Psoas muscle (tissue), 7 donors: ENCODE measurements at regions not wholly inside any gene's neighbourhood (a gene's known extent, or its start where the extent isn't known, plus 50 kb on each side); places are given as distances from the start of the nearest gene placed in this dataset.

ENCODE experiments used
- ATAC-seq, 4 donors: fragments of 200-7000 bp; cut with Tn5 transposase; one replicate each; pipeline ENCODE4 v1.9.1; 2020; ENCODE audit warnings: moderate library complexity in 3 of 4, mild to moderate bottlenecking in 2 of 4
- DNase-seq, 2 donors: peaks; one replicate each; pipeline ENCODE4 v3.0.0-alpha.2; 2020
- H3K27ac ChIP-seq: fragments of 200-600 bp; one replicate; pipeline ENCODE4 v1.8.0; 2022
- H3K27me3 ChIP-seq, 3 donors: fragments of 200-600 bp in 1 of 3; one replicate each; pipeline versions ENCODE4 v1.6.1 to v1.8.0; 2013 to 2022; ENCODE audit warnings: low read length in 2 of 3, mild to moderate bottlenecking in 2 of 3, moderate library complexity in 1 of 3; ENCODE audit not compliant: insufficient read depth in 3 of 3
- H3K36me3 ChIP-seq, 2 donors: fragments of 200-600 bp in 1 of 2; one replicate each; pipeline versions ENCODE4 v1.6.1 to v1.8.0; 2013 to 2022; ENCODE audit warnings: low read depth in 1 of 2, mild to moderate bottlenecking in 1 of 2, moderate library complexity in 1 of 2; ENCODE audit not compliant: insufficient read depth in 1 of 2
- H3K4me1 ChIP-seq: fragments of 200-600 bp; one replicate; pipeline ENCODE4 v1.8.0; 2022
- H3K4me3 ChIP-seq: fragments of 200-600 bp; one replicate; pipeline ENCODE4 v1.8.0; 2022; ENCODE audit warnings: mild to moderate bottlenecking
- H3K9me3 ChIP-seq: fragments of 200-600 bp; one replicate; pipeline ENCODE4 v1.8.0; 2022
- whole genome bisulfite sequencing, 3 donors: extraction: QIAGEN DNeasy Blood & Tissue Kit; methylation state at CpG; one replicate each; pipeline versions ENCODE4 v1.1.6 to v1.1.7; 2013; 5-methylcytosine and 5-hydroxymethylcytosine counted together
- intact Hi-C, 2 donors: fragments of 100-400 bp; cut with DNase I; formaldehyde crosslinking; loops; one replicate each; pipeline versions ENCODE4 v1.11.0 to v1.14.2; 2022
- TF ChIP-seq, protein P1 (sequence below): fragments of 200-600 bp; IDR thresholded peaks from one replicate; pipeline ENCODE4 v1.8.0; 2022; ENCODE audit warnings: antibody characterized with exemption
- donor health status: healthy with polysubstance abuse.
- donor health status: DM: no; HTN: no; CAD: no; lungs with moderate emphysema.
- donor health status: Bipolar disorder and iron deficiency.
- donor health status: healthy.
- donor health status: DM: yes; HTN: yes; CAD: no.
- donor health status: DM: no; HTN: no; CAD: no.
- donor health status: DM: yes; HTN: yes; CAD: no.

DNA sequence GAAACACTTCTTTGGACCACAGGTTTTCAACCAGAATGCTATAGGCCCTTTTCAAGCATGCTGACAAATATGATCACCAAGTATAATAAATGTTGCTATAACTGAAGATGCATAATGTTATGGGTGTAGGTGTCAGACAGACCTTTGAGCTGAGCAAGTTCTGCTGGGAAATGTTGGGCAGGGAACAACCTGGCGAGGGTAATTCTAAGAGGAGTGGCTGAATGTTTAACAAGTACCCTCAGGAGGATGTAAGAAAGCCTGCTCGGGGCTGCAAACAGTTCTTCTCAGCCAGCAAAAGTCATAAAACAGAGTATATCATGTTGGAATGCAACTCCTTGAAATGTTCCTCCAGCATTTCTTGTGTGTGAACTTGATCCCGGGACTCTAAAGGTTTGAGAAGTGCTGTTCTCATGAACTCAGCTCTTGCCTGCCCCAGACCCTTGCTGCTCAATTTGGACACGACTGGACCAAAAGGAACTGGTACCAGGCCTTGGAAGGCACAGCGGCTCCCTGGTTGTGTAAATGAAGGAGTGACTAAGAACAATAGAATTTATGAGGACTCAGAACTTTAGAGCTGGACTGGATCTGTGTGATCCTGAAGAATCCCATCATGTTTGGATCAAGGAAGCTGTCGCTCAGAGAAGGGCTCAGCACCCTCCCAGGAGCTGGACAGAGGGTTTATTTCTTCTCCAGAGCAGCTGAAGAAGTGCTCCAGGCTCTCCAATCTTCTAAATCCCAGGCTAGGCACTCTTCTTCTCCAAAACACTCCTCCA is 143.2 kb upstream of the ANK3 start:
- Histone ChIP-seq H3K9me3 (no peaks in the 10 kb centered on the region), H3K27ac (no peak overlapping the region), H3K4me3 (no peak overlapping the region), H3K4me1 (peaks cover 29% of the 10 kb centered on the region), H3K36me3 (no peaks in the 10 kb centered on the region), H3K27me3 (no peaks in the 10 kb centered on the region)
- intact Hi-C loops = no loop called here
- no peak for ATAC-seq
- WGBS, 3 donors = 67 to 81% (median 78%) methylated on average over 6 of the region's 6 CpGs
- no peak for DNase-seq
- TF ChIP-seq, protein P1, sequence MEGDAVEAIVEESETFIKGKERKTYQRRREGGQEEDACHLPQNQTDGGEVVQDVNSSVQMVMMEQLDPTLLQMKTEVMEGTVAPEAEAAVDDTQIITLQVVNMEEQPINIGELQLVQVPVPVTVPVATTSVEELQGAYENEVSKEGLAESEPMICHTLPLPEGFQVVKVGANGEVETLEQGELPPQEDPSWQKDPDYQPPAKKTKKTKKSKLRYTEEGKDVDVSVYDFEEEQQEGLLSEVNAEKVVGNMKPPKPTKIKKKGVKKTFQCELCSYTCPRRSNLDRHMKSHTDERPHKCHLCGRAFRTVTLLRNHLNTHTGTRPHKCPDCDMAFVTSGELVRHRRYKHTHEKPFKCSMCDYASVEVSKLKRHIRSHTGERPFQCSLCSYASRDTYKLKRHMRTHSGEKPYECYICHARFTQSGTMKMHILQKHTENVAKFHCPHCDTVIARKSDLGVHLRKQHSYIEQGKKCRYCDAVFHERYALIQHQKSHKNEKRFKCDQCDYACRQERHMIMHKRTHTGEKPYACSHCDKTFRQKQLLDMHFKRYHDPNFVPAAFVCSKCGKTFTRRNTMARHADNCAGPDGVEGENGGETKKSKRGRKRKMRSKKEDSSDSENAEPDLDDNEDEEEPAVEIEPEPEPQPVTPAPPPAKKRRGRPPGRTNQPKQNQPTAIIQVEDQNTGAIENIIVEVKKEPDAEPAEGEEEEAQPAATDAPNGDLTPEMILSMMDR = no peak

DNA sequence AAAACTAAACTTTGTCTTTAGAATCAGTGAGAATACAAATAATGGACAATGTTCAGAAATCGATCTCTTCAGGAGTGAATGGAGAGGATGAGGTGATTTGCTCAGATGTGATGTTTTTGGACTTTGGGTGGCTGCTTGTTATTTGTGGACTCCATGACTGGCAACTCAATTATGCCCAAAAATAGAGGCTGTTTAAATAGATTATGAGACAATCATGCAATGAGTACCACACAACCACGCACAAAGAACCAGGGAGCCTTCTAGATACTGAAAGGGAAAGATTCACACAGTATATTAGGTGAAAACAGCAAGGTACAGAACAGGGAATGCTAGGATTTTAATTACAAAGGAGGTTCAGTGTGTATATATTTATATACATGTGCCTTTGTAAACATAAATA is 141.3 kb upstream of the ANK3 start:
- H3K27ac ChIP-seq = peak overlapping the region; percentile 20
- peak; percentile 51 to 81 (median 74) for ATAC-seq

DNA sequence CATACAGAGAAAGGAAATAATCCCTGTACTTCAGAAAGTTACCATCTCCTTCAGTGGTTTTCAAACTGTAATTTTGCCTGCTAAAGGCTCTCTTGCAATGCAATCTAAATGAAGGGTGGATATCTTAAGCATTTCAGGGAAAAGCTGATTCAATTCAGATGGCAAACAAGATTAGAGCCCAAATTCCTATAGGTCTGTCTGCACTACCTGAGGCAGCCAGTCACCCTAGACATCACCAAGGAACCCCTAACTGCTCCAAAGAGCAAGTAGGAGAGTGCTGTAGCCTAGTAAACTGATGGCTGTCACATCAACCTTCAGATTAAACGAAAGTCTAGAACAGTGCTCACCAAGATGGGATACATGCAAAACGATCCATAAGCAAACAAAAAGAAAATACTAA is 138.0 kb upstream of the ANK3 start:
- no peaks in the 10 kb centered on the region for H3K27me3 ChIP-seq
- intact Hi-C loops = no loop called here
- TF ChIP-seq, protein P1 = no peak
- H3K27ac ChIP-seq = no peak overlapping the region
- H3K9me3 ChIP-seq = no peaks in the 10 kb centered on the region
- H3K4me3 ChIP-seq = no peak overlapping the region
- H3K4me1 ChIP-seq = peaks cover 16% of the 10 kb centered on the region
- ATAC-seq = no peak
- 89 to 94% (median 93%) methylated on average over 2 of the region's 2 CpGs for WGBS, 3 donors
- DNase-seq = no peak
- no peaks in the 10 kb centered on the region for H3K36me3 ChIP-seq

More for the DNA sequence above, 141.3 kb upstream of the ANK3 start:
- 60 to 75% (median 63%) methylated on average over 2 of the region's 2 CpGs for WGBS, 3 donors
- no peaks in the 10 kb centered on the region for H3K27me3 ChIP-seq
- H3K9me3 ChIP-seq = no peaks in the 10 kb centered on the region
- intact Hi-C loops = no loop called here
- no peaks in the 10 kb centered on the region for H3K36me3 ChIP-seq
- no peak for DNase-seq
- TF ChIP-seq, protein P1 = no peak
- peaks cover 16% of the 10 kb centered on the region for H3K4me1 ChIP-seq
- peak overlapping the region; percentile 25 for H3K4me3 ChIP-seq

DNA sequence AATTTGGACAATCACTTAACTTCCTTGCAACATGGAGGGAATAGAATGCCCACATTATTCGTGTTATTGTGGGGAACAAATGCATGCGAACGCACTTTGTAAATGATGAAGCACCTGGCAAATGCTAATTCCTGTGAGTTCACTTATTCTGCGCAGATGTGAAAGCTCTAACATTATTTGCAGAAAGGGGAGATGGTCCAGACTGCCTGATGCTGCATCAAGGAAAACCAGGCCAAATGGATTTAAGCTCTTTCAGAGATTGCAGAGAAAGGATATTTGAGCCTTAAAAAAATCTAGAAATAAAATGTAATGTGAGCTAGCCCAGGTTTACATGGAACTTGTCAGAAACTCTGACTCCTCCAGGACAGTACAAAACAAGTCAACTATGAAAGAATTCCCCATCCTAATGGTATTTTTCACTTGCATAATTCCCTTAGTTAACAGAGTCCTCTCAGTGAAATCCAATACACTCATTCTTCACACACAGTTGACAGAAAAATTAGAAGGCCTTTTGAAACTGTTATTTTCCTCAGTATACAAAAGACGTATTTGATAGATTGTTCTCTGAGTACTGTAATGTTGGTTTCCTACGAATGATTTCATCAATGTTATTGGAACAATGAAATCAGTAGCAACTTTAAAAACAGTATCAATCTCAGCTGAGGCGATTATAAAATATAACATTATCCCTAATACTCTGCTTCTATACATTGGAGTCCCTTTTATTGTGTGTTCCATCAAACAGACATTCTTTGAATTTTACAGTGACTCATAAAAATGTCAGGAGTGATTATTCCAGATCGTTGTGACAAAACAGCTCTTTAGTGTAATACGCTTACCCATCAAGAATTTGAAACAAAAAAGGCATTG is 136.3 kb upstream of the ANK3 start:
- Histone ChIP-seq H3K36me3 (no peaks in the 10 kb centered on the region), H3K9me3 (no peaks in the 10 kb centered on the region), H3K27ac (no peak overlapping the region), H3K4me3 (no peak overlapping the region), H3K27me3 (no peaks in the 10 kb centered on the region), H3K4me1 (peaks cover 4% of the 10 kb centered on the region)
- intact Hi-C loops = no loop called here
- DNase-seq (no peak), ATAC-seq (no peak)
- TF ChIP-seq, protein P1 = no peak
- 64 to 73% (median 71%) methylated on average over 9 of the region's 9 CpGs for WGBS, 3 donors
